ENCODE measurements at regions not wholly inside any gene's neighbourhood (a gene's known extent, or its start where the extent isn't known, plus 50 kb on each side); places are given as distances from the start of the nearest gene placed in this dataset.

DNA sequence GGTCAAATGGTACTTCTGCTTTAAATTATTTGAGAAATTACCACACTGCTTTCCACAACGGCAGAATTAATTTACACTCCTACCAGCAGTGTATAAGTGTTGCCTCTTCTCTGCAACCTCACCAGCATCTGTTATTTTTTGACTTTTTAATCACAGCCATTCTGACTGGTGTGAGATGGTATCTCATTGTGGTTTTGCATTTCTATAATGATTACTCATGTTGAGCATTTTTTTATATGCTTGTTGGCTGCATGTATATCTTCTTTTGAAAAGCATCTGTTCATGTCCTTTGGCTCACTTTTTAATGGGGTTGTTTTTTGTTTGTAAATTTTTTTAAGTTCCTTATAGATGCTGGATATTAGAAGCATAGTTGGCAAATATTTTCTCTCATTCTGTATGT is 446.7 kb downstream of the PMP22 start:
- TF ChIP-seq ZNF431 (CRISPR knock-in tag; IDR thresholded peaks at IDR 0.05): no peak
- no peak for TF ChIP-seq ZBTB43 (CRISPR knock-in tag; IDR thresholded peaks at IDR 0.05)
- TF ChIP-seq POLR3G (IDR thresholded peaks at IDR 0.05; ENCODE audit: extremely low read depth, insufficient read length, insufficient replicate concordance): no peak
- TF ChIP-seq TARDBP (IDR thresholded peaks at IDR 0.05): no peak
- no peak for TF ChIP-seq MTF1 (CRISPR knock-in tag; IDR thresholded peaks at IDR 0.05; ENCODE audit: borderline replicate concordance)
- TF ChIP-seq POLR2AphosphoS5 (IDR thresholded peaks at IDR 0.05; ENCODE audit: control insufficient read depth, insufficient read depth, low read depth, low read length): no peak
- TF ChIP-seq ZNF354B (CRISPR knock-in tag; IDR thresholded peaks at IDR 0.05): no peak
- no peak for TF ChIP-seq ZBTB8A (IDR thresholded peaks at IDR 0.05; ENCODE audit: partially characterized antibody)
- no peak for TF ChIP-seq CEBPB (tag; IDR thresholded peaks at IDR 0.05)
- no peak for TF ChIP-seq ZNF274 (IDR thresholded peaks at IDR 0.05; ENCODE audit: borderline replicate concordance, low read depth, low read length)
- no peak for TF ChIP-seq CTCF (IDR thresholded peaks at IDR 0.05 in 2 of 3, conservative IDR thresholded peaks at IDR 0.05 in 1 of 3; ENCODE audit: insufficient read depth in 2 of 3, low read depth in 1 of 3, low read length in 3 of 3)
- no peak for TF ChIP-seq BRF2 (IDR thresholded peaks at IDR 0.05; ENCODE audit: borderline replicate concordance, insufficient read depth, insufficient read length)
- TF ChIP-seq ESRRB (CRISPR knock-in tag; IDR thresholded peaks at IDR 0.05; ENCODE audit: borderline replicate concordance): no peak
- no peak for TF ChIP-seq EZH2 (IDR thresholded peaks at IDR 0.05; ENCODE audit: borderline replicate concordance, low read depth, low read length)
